ENCODE measurements at regions not wholly inside any gene's neighbourhood (a gene's known extent, or its start where the extent isn't known, plus 50 kb on each side); places are given as distances from the start of the nearest gene placed in this dataset.
A peak's percentile ranks its signal among the peaks of the same experiment; 100 is the strongest.
"Not testable (repeated sequence)": the region's sequence is repeated elsewhere in the genome, so short reads cannot be mapped to it uniquely, and the experiment has no call there.

DNA sequence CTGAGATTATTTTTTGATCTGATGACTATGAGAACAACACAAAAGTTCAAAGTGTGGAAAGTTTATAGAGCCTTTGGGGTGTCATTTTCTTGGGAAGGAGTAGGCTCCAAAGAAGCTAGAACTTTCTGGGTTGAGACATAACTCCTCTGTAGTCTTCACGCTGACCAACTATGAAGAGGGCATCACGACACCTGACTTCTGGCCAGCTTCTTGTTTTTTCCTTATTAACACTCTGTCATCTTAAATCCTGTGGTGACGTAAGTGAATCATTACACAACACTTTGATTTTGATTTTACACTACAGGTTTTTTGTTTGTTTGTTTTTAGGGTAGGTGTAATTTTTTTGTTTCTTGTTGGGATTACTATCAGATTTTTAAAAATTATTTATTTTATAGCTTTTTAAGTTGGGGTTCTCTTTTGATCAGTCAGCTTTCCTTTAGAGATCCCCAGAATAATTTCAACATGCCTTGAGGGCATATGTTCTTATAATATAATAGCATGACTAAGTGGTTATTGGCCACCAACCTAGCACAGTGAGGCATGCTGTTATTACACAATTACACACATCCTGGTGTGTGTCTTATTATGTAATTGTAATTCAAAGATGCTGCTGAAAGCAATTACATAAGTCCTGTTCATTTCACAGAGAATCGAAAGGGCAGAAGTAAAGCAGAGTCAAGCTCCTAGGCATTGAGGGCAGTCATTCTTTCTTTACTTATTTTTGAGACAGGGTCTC is 281.6 kb upstream of the NOTCH2NLA start:
- not testable (repeated sequence) for DNase-seq (ENCODE audit: low read depth)

DNA sequence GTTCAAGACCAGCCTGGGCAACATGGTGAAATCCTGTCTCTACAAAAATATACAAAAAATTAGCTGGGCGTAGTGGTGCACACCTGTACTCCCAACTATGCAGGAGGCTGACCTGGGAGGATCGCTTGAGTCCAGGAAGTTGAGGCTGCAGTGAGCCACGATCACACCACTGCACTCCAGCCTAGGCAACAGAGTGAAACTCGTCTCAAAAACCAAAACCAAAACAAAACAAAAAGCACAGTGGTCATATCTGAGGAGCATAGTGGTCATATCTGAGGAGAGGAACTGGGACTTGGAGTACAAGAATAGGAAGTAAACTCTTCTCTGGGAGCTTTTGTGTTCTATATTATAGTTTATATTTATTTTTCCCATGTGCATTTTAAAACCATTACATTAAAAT is 275.3 kb upstream of the NOTCH2NLA start:
- DNase-seq (ENCODE audit: low read depth), result not testable (repeated sequence)

DNA sequence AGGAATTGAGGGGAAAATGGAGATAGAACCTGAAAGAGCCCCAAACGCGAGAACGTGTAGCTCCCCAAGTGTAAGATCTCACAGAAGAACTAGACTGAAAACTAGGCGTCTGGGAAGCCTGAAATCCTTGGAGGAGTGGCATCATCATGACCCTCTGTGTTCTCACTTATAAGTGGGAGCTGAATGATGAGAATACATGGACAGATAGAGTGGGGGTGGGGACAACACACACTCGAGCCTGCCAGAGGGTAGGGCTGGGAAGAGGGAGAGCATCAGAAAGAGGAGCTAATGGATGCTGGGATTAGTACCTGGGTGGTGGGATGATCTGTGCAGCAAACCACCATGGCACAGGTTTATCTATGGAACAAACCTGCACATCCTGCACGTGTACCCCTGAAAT is 258.7 kb upstream of the NOTCH2NLA start:
- DNase-seq (ENCODE audit: low read depth), result not testable (repeated sequence)

DNA sequence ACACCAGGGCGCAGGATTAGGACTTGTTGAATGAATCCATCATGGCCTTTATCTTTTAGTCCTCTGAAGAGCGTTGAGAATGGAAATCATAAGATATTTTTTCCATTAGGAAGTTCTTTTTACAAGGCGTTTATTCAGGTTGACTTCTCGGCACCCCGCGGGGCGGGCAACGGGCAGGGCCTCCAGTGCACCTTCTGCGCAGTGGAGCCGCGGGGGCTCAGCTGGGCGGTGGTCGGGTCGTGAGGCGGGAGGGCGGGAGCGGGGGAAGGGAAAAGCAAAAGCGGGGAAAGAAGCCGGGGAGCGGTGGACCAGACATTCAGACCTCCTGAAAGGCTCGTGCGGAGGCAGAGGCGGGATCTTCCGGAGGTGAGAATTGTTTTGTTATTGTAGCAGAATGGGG is 258.3 kb upstream of the NOTCH2NLA start:
- DNase-seq (ENCODE audit: low read depth), result not testable (repeated sequence)

DNA sequence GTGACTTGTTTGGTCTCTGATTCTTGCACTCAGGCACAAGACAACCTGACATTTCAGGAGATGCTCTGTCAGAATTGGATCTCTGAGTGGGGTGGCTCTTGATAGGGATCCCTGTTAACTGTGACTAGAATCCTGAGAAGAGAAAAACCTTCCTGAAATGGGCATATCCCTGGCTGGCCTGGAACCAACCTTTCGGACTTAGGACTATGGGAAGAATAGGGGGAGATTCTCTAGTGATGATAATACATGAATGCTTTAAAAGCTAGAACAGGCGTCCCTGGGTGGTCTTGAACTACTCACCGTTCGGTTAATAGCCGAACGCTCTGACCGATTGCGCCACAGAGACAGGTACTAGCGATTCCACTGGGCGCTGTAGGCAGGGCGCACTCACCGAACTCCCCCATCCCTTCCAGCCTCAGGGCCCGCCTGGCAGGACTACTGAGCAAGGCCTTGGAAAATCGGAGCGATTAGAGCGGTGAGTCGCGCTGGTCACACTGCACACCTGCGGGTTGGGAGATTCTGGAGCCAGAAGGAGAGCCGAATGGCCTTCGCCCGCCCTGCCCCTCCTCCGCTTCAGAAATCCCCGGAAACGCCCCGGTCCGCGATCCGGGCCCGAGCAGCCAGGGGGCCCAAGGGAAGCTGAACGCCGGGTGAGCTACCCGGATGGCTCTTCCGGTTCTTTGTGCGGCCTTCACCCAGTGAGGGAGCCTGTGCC is 257.6 kb upstream of the NOTCH2NLA start:
- not testable (repeated sequence) for DNase-seq (ENCODE audit: low read depth)

DNA sequence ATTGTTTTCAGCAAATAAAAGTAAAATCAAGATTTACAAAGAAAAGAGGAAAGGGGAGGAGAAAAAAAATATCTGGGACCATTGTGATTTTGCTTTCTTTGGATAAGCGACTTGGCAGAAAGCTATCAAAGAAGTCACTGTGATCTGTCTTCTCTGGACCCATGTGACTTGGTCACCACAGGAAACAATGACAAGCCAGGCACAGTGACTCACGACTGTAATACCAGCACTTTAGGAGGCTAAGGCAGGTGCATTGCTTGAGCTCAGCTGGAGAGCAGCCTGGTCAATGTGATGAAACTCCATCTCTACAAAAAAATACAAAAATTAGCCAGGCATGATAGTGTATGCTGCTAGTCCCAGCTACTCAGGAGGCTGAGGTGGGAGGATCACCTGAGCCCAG is 255.4 kb upstream of the NOTCH2NLA start:
- not testable (repeated sequence) for DNase-seq (ENCODE audit: low read depth)

DNA sequence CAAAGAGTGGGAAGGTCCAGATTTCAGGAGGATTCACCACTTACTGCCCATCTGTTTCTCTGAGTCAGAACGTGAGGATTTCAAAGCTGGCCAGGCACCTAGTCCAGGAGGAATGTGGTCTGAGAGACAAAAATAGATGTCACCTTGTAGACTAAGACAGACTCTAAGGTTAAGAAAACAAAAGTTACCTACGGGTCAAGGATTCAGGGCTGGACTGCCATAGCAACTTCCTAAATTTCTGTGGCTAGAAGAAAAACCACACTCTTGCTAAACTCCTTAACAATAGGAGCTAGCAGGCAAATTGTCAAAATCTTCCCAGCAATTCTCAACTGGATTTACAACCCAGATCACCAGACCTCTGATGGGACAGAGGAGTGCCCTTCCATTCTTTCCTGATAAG is 250.4 kb upstream of the NOTCH2NLA start:
- DNase-seq (ENCODE audit: low read depth), result not testable (repeated sequence)

DNA sequence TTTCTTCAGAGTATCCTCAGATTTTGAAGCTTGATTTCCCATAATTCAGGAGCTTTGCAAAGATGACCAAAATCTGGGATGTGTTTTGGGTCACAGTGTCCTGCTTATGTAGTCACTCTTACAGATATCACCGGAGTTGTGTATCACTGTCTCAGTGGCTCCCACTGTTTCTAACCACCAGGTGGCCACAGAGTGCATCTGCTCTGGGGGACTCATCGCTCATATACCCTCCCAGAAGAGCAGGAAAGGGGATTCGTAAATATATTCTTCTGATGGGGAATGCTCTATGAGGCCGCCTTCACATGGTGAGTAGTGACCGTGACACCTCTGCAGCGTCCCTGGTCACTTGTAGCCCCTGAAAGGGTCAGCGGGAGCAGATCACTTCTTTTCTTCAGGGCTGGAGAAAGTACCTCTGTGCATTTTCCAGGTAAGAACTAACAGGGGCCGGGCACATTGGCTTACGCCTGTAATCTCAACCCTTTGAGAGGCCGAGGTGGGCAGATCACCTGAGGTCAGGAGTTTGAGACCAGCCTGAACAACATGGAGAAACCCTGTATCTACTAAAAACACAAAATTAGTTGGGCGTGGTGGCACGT is 249.4 kb upstream of the NOTCH2NLA start:
- DNase-seq (ENCODE audit: low read depth), result not testable (repeated sequence)

DNA sequence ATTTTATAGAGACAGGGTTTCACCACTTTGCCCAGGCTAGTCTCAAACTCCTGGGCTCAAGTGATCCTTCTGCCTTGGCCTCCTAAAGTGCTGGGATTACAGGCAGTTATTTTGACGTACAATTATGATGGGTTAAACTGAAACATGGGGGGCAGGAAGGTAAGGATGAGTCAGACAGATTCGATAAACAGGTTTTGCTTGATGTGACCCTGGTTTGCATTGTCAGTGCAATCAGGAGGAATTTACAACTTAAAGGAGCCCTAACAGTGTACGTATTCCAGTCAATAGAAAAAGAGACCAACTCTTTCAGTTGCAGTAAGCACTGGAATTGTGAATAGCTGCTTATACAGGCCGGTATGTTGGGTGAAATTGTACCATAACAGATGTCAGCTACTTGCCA is 246.3 kb upstream of the NOTCH2NLA start:
- not testable (repeated sequence) for DNase-seq (ENCODE audit: low read depth)

DNA sequence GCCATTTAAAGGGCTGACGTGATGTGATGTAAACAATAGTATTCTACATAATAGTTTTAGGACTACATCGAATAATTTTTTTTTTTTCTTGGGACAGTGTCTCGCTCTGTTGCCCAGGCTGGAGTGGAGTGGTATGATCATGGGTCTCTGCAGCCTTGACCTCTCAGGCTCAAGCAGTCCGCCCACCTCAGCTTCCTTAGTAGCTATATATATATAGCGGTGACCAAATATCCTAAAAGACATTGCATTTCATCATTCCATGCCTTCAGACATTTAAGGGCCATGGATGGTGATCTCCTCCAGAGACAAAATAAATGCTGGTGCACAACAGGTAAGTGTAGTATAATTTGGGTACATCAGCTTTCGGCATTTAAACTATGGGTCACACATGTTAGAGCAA is 245.4 kb upstream of the NOTCH2NLA start:
- DNase-seq (ENCODE audit: low read depth), result not testable (repeated sequence)

DNA sequence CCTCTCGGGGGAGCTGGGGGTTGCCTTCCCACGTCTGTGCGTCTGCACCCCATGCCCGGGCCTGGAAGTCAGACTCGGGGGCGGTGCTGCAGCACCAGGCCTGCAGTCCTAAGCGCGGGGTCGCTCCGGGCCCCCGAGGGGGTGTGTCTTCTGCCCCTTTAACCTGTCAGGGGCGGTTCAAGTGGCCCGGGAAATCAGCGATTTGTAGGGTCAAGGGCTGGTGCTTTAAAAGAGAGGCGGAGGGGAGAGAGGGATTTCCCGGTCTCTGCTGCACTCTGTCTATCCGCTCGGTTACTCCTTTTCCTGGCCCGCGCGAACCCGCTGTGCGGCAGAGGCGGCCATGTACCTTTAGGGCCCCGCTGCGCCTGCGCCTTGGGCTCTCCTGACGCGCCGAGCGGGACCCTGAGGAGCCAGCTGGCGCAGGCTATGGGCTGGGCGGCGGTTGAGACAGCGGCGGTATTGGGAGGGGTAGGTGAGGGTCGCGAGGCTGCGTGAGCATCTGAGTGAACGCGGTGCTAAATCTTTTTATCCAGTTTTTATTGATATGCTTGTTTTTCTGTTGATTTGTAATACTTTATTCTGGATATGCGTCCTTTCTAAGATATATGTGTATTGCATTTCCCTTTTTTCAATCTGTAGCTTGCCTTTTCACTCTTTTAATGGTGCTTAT is 243.5 kb upstream of the NOTCH2NLA start:
- DNase-seq (ENCODE audit: low read depth), result peak; percentile 76

DNA sequence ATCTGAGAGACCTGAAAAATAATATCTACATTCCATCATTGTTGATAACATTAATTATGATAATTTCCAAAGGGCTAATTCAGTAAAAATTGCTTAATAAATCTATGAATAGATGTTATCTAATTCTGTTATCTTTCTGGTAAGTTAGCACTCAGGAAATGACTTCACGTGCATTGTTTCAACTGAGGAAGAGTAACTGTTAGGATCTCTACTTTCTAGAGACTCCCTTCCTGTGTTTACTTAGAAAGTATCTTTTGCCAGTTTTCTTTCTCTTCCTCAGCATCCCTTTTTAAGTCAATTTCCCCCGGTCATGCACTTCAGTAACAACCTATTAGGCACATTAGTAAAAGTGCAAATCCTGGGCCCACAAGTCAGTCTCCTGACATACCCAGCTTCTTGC is 231.1 kb upstream of the NOTCH2NLA start:
- not testable (repeated sequence) for DNase-seq (ENCODE audit: low read depth)

DNA sequence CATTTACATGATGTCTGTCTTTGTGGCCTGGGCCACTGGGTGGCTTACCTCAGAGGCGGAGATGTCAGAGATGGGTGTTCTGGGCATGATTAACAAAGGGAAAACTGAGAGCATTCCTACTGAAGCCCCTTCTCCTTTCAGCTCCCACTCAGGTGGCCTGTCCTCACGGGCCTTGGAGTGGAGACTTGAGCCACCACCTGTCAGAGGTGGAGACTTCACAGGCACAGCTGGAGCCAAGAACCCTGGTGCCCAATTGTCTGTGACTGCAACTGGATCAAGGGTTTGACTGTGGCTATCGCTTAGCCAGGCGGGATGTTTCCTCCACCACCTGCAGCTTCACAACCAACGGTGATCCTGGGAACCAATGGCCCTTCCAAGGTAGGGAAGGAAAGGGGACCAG is 230.5 kb upstream of the NOTCH2NLA start:
- not testable (repeated sequence) for DNase-seq (ENCODE audit: low read depth)

DNA sequence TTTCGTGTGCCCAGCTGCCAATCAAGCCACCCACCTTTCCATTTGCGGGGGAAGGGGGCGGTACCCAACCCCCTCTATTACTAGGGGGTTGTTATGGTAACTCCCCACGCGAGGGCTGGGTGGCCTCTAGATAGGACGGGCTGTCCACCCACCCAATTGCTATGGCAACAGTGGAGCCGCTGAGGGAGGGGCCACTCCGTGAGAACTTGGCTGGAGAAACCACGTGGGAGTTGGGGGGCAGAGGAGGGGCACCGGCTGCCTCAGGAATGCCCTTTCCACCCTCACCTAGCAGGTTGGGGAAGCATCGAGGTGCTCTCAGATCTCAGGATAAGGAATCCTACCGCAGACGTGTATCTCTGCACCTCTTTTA is 220.0 kb upstream of the NOTCH2NLA start:
- DNase-seq (ENCODE audit: low read depth), result not testable (repeated sequence)

DNA sequence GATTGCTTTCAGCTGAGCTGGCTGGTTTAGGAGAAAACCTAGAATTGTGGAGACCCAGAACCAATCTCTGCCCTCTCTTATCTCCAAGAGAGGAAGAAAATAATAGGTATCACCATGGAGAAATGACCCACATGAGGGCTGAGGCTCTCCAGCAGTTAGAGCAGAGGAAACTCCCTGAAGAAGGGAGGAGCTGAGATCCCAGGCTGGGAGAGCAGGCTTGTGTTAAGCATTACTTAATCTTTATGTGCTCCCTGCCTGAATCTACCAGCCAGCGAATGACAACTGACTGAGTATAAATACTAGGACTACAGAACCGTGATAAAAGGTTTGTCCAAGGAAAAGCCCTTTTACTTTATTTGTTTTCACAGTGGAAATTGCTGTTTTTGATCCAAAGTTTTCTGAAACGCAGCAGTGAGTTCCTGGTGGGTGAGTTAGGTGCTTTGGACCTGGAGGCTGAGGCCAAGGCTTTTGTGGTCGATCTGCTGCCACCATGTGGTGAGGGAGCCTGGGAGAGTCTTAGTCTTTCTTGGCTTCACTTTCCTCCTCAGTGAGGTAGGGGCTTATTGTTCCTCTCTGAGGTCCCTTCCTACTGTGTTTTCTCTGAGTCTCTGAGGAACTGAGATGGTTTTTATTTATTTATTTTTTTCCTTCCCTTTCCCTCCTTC is 219.5 kb upstream of the NOTCH2NLA start:
- DNase-seq (ENCODE audit: low read depth), result peak; percentile 43

DNA sequence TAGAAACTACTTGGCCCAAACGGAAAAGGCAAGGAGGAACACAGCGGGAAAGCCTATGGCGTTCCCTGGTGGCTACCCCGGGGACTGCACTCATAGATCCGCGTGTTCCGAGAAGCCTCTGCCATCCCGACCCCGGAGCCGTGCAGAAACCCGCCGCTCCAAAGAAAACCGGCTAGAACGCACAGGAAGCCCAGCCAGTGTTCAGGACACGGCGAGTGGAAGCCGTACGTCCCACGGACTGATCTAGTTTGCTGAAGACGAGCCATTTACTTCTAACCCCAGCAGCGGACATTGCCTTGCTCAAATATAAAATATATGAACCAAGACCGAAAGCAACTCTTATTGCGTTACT is 215.0 kb upstream of the NOTCH2NLA start:
- DNase-seq (ENCODE audit: low read depth), result peak; percentile 17

DNA sequence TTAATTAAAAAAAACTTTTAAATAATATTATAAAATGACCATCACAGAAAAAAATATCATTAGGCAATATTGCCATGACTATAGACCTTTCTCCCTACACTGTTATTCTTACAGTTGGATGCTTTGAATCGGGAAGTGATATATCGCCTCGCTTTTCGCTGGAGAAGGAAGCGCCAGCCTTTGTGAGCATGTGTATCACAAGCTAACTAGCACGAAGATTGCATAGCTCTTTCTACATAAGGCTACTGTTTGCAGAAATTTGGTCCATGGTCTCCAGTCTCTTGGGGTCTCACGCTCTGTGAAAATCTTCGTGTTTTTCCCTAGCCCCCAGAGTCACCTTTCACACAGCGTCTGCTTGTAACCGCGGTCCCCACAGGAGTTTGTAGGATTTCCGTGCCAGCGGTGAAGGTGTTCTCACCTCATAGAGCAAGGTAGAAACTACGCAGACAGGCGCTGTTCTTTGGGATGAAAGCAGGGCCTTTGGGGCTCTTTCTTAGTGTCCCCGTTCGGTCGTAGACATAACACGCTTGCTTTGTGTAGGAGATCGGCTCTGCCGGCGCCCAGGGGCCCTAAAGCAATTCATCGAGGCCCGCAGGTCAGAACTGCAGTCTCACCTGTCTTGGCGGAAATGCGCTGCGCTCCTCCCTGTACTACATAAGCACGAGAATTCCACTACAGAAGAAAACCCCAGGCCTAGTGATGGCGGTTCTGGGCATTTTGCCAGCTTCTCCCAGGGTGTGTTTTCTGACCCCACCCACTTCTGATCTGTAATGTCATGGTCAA is 214.5 kb upstream of the NOTCH2NLA start:
- not testable (repeated sequence) for DNase-seq (ENCODE audit: low read depth)

DNA sequence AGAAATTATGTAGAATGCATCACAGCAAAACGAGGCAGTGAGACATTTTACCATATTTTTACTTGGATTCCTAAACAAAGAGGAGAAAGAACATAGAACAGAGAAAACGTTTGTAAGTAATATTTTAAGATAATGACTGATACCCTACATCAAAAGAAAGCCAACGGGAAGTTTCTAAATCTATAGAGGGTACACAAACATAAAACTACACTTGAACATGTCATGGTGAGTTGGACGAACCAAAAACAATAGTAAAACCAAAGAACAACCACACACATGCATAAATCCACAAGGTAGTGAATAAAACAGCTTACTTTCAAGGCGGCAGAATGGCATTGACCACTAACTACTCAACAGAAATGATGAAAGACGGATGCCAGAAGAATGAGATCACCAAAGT is 209.7 kb upstream of the NOTCH2NLA start:
- not testable (repeated sequence) for DNase-seq (ENCODE audit: low read depth)

DNA sequence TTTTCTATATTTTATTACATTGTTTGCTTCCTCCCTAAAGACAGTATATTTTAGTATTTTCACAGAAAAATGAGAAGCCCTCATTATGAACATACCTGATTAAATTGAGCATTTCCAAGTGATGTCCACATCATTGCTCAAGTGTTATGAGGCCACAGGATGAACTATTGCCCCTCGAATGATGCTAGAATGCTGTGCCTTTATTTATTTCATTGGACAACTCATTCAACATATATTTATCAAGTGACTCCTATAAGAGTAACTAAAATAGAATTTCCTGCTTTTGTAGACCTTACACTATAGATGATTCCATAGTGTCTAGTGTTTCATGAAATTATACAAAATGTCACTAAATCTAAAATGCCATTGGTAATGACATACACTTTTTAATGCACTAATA is 187.8 kb upstream of the NOTCH2NLA start:
- not testable (repeated sequence) for DNase-seq (ENCODE audit: low read depth)

DNA sequence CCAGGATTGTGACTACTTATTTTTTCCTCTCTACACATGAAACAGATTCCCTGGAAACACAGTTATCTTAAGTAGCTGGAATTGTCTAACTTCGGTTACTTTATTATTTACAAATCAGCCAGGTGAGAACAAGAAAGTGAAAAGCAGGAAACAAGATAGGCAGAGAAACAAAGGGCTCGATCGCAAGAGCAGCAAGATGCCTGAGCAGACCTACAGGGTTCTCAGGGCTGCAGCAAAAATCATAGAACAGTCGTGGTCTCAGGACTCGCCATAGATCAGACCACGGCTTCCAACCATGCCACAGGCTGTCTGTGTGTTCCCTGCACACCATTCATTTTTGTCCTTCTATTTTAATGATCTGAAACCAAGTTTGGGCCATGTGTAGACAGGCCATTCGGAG is 186.2 kb upstream of the NOTCH2NLA start:
- DNase-seq (ENCODE audit: low read depth), result not testable (repeated sequence)

DNA sequence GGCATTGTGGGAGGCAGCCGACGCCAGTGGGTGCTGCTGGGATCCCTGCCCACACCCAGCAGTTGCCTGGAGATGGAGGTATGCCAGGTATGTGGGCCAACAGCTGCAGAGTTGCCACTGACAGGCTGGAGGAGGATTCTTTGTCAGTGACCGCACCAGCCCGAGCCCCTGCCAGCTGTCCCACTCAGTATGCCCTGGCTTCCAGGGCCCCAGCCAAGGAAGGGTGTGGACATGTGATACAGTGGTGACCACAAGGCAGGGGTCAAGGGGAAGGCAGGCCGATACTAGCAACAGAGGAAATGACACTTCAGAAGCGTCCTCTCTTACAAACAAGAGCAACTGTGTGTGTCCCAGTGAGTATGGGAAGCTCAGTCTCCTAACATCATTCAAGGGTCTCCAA is 185.1 kb upstream of the NOTCH2NLA start:
- not testable (repeated sequence) for DNase-seq (ENCODE audit: low read depth)

Data from activated T-cell treated with anti-CD3 and anti-CD28 coated beads for 48 hours (primary cell).